MCF 10A (cell line): ENCODE measurements at regions not wholly inside any gene's neighbourhood (a gene's known extent, or its start where the extent isn't known, plus 50 kb on each side); places are given as distances from the start of the nearest gene placed in this dataset.

Experiments
- BruUV-seq: library from RNA; stranded (reverse); fragments of 400-500 nt; replicated peaks from 2 replicates; lab custom pipeline; 2021; lab: Mats Ljungman, UMichigan
- CTCF ChIA-PET: fragments of 300-600 bp; sonication (Branson Sonifier 250); formaldehyde crosslinking; extraction: SDS; loops from one replicate; lab custom pipeline; 2021; ENCODE audit warnings: antibody characterized with exemption, inconsistent platforms; lab: Yijun Ruan, JAX
- POLR2A ChIA-PET: fragments of 300-600, 350-650 bp; sonication (Branson Sonifier 250); formaldehyde crosslinking; extraction: SDS; loops from one replicate; lab custom pipeline; 2020; ENCODE audit warnings: antibody characterized with exemption, inconsistent platforms; lab: Yijun Ruan, JAX
- DNase-seq: peaks from one replicate; pipeline ENCODE4 v3.0.0-alpha.2; 2018; ENCODE audit not compliant: unreplicated experiment
- H3K27ac Mint-ChIP-seq: one replicate; pipeline ENCODE4 v1.8.0; 2022; ENCODE audit warnings: mild to moderate bottlenecking, low read depth, mixed read lengths; ENCODE audit not compliant: unreplicated experiment
- H3K27me3 Mint-ChIP-seq: one replicate; pipeline ENCODE4 v1.8.0; 2022; ENCODE audit warnings: mixed read lengths; ENCODE audit not compliant: insufficient read depth, unreplicated experiment
- H3K36me3 Mint-ChIP-seq: one replicate; pipeline ENCODE4 v1.8.0; 2022; ENCODE audit warnings: mild to moderate bottlenecking, moderate library complexity, mixed read lengths; ENCODE audit not compliant: insufficient read depth, unreplicated experiment
- H3K4me1 Mint-ChIP-seq: one replicate; pipeline ENCODE4 v1.8.0; 2022; ENCODE audit warnings: mixed read lengths; ENCODE audit not compliant: insufficient read depth, unreplicated experiment
- H3K4me3 Mint-ChIP-seq: one replicate; pipeline ENCODE4 v1.8.0; 2022; ENCODE audit warnings: mild to moderate bottlenecking, moderate library complexity, mixed read lengths; ENCODE audit not compliant: unreplicated experiment
- H3K9me3 Mint-ChIP-seq: one replicate; pipeline ENCODE4 v1.8.0; 2022; ENCODE audit warnings: mixed read lengths; ENCODE audit not compliant: unreplicated experiment
- intact Hi-C: fragments of 100-400 bp; cut with micrococcal nuclease; formaldehyde crosslinking; loops from 2 replicates; pipeline ENCODE4 v1.14.1; 2022
- TF ChIP-seq, protein P1 (sequence below): fragments of 200-600 bp; IDR thresholded peaks from one replicate; pipeline ENCODE4 v1.8.0; 2022; ENCODE audit warnings: antibody characterized with exemption, mild to moderate bottlenecking; ENCODE audit not compliant: unreplicated experiment

DNA sequence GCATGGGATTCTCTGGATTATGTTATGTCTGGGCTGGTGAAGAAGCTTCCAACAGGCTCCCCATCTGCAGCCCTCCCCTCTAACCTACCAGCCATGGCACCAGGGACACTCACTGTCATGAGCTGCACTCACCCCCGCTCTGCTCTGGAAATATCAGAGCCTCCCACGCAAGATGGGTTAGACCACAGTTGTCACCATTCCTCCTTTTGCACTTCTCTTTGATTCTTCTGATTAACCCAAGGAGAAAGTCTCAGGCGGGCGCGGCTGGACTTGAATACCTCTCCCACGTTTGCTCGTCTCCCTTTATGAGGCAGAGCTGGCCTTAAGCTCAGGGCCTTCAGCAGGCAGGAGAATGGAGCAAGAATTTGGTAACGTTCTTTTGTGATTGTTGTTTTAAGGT, 128.1 kb downstream of the CEBPB start:
- intact Hi-C loops: no loop called here
- Mint-ChIP-seq H3K27me3 (no peaks in the 10 kb centered on the region), H3K4me1 (peaks cover 35% of the 10 kb centered on the region), H3K27ac (no peak overlapping the region), H3K4me3 (no peak overlapping the region), H3K36me3 (peaks cover 2% of the 10 kb centered on the region), H3K9me3 (no peaks in the 10 kb centered on the region)
- DNase-seq: no peak
- BruUV-seq: no TSS peak
- TF ChIP-seq, protein P1, sequence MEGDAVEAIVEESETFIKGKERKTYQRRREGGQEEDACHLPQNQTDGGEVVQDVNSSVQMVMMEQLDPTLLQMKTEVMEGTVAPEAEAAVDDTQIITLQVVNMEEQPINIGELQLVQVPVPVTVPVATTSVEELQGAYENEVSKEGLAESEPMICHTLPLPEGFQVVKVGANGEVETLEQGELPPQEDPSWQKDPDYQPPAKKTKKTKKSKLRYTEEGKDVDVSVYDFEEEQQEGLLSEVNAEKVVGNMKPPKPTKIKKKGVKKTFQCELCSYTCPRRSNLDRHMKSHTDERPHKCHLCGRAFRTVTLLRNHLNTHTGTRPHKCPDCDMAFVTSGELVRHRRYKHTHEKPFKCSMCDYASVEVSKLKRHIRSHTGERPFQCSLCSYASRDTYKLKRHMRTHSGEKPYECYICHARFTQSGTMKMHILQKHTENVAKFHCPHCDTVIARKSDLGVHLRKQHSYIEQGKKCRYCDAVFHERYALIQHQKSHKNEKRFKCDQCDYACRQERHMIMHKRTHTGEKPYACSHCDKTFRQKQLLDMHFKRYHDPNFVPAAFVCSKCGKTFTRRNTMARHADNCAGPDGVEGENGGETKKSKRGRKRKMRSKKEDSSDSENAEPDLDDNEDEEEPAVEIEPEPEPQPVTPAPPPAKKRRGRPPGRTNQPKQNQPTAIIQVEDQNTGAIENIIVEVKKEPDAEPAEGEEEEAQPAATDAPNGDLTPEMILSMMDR: no peak
- POLR2A ChIA-PET: interaction anchor here (1.6 to 6.4 kb wide), 3 partner anchors 16 to 95 kb away, joined by 6 to 96 read pairs (median 25); no protein-coding TSS in a partner anchor
- CTCF ChIA-PET: interaction anchor here (0.6 to 0.8 kb wide), 2 partner anchors 9 to 76 kb away, joined by 3 read pairs; no protein-coding TSS in a partner anchor

DNA sequence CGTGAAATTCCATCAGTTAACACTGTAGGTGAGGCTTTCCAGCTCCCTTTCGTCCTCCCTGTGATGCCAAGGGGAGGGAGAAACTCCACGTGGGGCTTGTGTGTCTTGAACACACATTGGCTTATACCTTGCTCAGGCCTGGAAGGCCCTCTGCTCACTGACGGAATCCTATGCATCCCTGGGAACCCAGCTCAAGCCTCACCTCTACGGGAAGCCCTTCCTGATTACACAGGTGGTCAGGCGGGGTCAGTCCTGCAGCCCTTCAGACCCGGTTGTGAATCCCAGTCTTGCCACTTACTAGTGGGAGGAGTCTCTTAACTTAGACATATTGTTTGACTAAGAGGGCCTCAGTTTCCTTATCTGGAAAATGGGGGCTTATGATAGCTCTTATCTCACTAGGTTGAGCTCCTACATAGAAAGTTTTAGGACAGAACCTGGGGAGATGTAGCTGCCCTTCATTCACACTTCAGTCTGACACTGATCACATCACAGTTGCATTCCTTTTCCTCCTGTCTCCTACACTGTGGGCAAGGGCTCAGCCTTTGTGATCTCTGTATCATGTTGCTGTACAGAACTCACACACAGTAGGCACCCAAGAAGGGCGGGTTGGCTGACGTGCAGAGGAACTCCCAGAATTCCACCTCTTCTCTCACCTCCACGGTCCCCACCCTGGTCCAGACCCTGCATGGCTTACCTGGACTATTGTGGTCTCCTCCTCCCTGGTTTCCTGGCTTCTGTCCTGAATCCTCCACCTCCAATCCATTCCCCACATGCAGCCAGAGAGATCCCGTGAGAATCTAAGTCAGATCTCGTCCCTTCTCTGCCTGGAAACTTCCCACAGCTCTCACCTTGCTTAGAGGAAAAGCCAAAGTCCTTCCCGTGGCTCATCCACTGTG, 129.6 kb downstream of the CEBPB start:
- no peaks in the 10 kb centered on the region for H3K9me3 Mint-ChIP-seq
- intact Hi-C loops: no loop called here
- TF ChIP-seq, protein P1: no peak
- H3K27ac Mint-ChIP-seq: peak overlapping the region; percentile 92
- BruUV-seq: no TSS peak
- peaks cover 32% of the 10 kb centered on the region for H3K4me1 Mint-ChIP-seq
- ChIA-PET POLR2A (interaction anchor here (0.6 to 6.4 kb wide), 25 partner anchors 8 to 216 kb away, joined by 3 to 96 read pairs (median 8); partner anchors contain the start of gene CEBPB), CTCF (interaction anchor here (0.6 to 2.7 kb wide), 8 partner anchors 10 to 239 kb away, joined by 3 to 17 read pairs (median 3); no protein-coding TSS in a partner anchor)
- no peaks in the 10 kb centered on the region for H3K36me3 Mint-ChIP-seq
- DNase-seq: peak; percentile 52
- no peaks in the 10 kb centered on the region for H3K27me3 Mint-ChIP-seq
- H3K4me3 Mint-ChIP-seq: peak overlapping the region; percentile 85

DNA sequence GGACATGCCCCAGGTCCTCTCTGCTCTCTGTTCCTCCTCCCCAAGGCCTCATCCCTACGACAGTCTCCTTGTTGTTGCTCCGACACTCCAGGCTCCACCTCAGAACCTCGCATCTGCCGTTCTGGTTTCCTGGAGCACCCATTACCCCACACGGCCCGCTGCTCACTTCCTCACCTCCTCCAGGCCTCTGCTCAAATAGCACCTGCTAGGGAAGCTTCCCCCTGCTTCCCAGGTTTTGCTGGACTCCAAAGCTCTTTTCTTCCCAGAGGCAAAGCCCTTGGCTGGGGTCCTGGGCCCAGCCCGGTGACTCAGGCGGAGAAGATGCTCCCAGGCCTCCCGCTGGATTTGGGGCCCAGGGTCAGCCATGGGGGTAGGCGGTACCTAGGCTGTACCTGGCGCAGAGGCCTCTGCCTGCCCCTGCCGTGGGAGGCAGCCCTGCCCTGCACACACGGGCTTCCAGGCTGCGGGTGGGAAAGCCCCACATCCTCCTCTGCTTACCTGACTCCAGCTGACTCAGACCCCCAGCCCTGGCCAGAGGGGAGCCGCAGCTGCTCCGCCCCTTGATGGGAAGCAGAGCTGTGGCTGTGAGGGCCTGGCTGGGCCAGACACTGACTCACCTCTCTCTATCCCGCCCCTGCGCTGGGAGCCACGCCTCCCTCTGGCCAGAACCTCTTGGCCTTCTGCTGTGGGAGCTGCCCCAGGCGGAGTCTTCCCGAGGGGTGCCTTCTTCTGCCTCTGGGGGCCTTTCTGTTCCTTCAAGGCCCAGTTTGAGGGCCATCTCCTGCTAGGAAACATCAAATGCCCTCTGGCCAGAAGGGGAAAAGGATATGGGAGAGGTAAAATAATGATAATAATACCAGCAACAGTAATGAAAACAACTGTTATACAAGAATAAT, 130.5 kb downstream of the CEBPB start:
- H3K4me1 Mint-ChIP-seq: peaks cover 32% of the 10 kb centered on the region
- no peaks in the 10 kb centered on the region for H3K36me3 Mint-ChIP-seq
- CTCF ChIA-PET: interaction anchor here (0.5 to 2.7 kb wide), 16 partner anchors 12 to 788 kb away, joined by 3 to 17 read pairs (median 3); no protein-coding TSS in a partner anchor
- TF ChIP-seq, protein P1: no peak
- no peaks in the 10 kb centered on the region for H3K9me3 Mint-ChIP-seq
- no peaks in the 10 kb centered on the region for H3K27me3 Mint-ChIP-seq
- intact Hi-C loops: no loop called here
- BruUV-seq: TSS peak; percentile 48
- peak; percentile 97 for DNase-seq
- peak overlapping the region; percentile 85 for H3K4me3 Mint-ChIP-seq
- POLR2A ChIA-PET: interaction anchor here (0.5 to 6.4 kb wide), 37 partner anchors 9 to 441 kb away, joined by 3 to 96 read pairs (median 5); partner anchors contain the start of genes CEBPB and PTPN1
- peak overlapping the region; percentile 92 for H3K27ac Mint-ChIP-seq
